ENCODE measurements at regions not wholly inside any gene's neighbourhood (a gene's known extent, or its start where the extent isn't known, plus 50 kb on each side); places are given as distances from the start of the nearest gene placed in this dataset.
A peak's percentile ranks its signal among the peaks of the same experiment; 100 is the strongest.

DNA sequence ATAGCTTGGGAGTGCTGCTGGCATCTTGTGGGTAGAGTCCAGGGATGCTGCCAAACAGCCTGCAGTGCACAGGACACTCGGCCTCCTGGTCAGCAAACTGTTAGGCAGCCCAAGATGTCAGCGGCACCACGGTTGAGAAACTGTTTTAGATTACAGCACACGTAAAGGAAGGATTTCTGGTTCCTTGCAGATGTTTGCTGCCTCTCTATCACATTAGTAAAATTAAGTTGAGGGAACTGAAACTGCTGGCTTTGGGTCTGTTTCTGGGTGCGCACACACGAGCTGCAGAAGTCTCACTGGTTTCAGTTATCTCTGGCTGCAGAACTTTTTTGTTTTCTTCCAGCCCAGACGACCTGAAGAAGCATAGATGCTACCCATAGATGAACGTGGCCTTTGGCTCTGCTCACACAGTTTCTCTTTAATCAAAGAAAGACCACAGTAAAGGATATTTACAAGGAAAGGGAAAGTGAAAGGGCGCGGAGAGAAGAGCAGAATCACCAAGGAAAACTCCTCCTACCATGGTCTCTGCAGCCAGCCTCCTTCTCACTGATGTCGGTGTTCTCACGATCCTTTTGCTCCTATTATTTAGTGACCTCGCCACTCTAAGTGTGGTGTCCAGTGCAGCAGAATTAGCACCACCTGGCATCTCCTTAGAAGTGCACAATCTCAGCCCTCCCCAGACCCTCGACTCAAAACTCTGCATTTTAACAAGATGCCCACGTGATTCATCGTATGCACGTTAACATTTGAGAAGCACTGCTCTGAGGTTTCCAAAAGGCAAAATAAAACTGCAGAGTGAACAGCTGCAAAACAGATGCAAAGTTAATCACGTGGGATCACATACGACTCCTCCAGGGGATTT lies 50.6 kb upstream of the AKAP13 start:
- no peaks in the 10 kb centered on the region for H3K9me3 ChIP-seq (replicated peaks; ENCODE audit: insufficient read depth, low read length)
- TF ChIP-seq, protein P1, sequence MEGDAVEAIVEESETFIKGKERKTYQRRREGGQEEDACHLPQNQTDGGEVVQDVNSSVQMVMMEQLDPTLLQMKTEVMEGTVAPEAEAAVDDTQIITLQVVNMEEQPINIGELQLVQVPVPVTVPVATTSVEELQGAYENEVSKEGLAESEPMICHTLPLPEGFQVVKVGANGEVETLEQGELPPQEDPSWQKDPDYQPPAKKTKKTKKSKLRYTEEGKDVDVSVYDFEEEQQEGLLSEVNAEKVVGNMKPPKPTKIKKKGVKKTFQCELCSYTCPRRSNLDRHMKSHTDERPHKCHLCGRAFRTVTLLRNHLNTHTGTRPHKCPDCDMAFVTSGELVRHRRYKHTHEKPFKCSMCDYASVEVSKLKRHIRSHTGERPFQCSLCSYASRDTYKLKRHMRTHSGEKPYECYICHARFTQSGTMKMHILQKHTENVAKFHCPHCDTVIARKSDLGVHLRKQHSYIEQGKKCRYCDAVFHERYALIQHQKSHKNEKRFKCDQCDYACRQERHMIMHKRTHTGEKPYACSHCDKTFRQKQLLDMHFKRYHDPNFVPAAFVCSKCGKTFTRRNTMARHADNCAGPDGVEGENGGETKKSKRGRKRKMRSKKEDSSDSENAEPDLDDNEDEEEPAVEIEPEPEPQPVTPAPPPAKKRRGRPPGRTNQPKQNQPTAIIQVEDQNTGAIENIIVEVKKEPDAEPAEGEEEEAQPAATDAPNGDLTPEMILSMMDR (IDR thresholded peaks at IDR 0.05; ENCODE audit: low read length), result no peak
- TF ChIP-seq EZH2phosphoT487 (IDR thresholded peaks at IDR 0.05; ENCODE audit: low read length) (no peak), EZH2 (optimal IDR thresholded peaks at IDR 0.05; ENCODE audit: low read depth, low read length) (no peak)
- H3F3A ChIP-seq (ENCODE audit: insufficient read depth, low read length), result peaks cover 27% of the 10 kb centered on the region
- peaks cover 16% of the 10 kb centered on the region for H3K4me1 ChIP-seq (ENCODE audit: low read length)
- H3K27me3 ChIP-seq (replicated peaks; ENCODE audit: insufficient read depth, low read length), result no peaks in the 10 kb centered on the region
- peak overlapping the region; percentile 60 for H3K9ac ChIP-seq (ENCODE audit: low read length)
- peak overlapping the region; percentile 90 for H3K4me2 ChIP-seq (ENCODE audit: low read depth, low read length)
- peak; percentile 76 for DNase-seq
- no peaks in the 10 kb centered on the region for H3K9me2 ChIP-seq (replicated peaks; ENCODE audit: insufficient read depth, low read length)
- no peaks in the 10 kb centered on the region for H4K20me1 ChIP-seq (ENCODE audit: insufficient read depth, low read length)
- peak overlapping the region; percentile 72 for H2AFZ ChIP-seq (ENCODE audit: low read length)
- H3K4me3 ChIP-seq (ENCODE audit: low read length), result peak overlapping the region; percentile 60
- H3K36me3 ChIP-seq (replicated peaks; ENCODE audit: insufficient read depth, low read length), result no peaks in the 10 kb centered on the region
- H3K79me2 ChIP-seq (ENCODE audit: low read length), result no peaks in the 10 kb centered on the region
- H3K27ac ChIP-seq (ENCODE audit: low read length), result peak overlapping the region; percentile 86
